Astrocyte (in vitro differentiated cells and primary cell): ENCODE measurements at regions not wholly inside any gene's neighbourhood (a gene's known extent, or its start where the extent isn't known, plus 50 kb on each side); places are given as distances from the start of the nearest gene placed in this dataset.

ENCODE experiments used
- EZH2 ChIP-seq: IDR thresholded peaks from 2 replicates; pipeline ENCODE4 v1.6.1; 2012; ENCODE audit warnings: mild to moderate bottlenecking, low read length, inconsistent platforms; ENCODE audit not compliant: insufficient read depth
- TF ChIP-seq, protein P1 (sequence below): IDR thresholded peaks from 2 replicates; pipeline ENCODE4 v1.5.1; 2011; ENCODE audit warnings: low read depth, mild to moderate bottlenecking, inconsistent platforms, low read length, moderate library complexity; ENCODE audit not compliant: insufficient read depth

DNA sequence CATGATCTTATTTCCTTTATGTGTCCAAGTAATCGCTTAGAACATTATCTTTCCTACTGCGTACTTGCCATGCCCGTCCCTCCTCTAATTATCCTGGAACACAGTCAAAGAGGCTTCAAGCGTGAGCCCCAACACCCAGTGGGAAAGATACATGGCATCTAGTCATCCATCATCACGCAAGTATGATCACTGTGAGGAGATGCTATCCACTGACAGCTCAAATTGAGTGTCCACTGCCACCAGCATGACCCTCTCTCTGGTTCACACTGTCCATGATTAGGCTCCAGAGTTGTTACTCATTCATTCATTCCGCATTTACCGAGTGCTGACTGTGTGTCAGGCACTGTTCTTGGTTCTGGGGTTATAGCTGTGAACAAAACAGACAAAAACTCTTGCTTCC, 124.6 kb downstream of the COPS8 start:
- TF ChIP-seq, protein P1, sequence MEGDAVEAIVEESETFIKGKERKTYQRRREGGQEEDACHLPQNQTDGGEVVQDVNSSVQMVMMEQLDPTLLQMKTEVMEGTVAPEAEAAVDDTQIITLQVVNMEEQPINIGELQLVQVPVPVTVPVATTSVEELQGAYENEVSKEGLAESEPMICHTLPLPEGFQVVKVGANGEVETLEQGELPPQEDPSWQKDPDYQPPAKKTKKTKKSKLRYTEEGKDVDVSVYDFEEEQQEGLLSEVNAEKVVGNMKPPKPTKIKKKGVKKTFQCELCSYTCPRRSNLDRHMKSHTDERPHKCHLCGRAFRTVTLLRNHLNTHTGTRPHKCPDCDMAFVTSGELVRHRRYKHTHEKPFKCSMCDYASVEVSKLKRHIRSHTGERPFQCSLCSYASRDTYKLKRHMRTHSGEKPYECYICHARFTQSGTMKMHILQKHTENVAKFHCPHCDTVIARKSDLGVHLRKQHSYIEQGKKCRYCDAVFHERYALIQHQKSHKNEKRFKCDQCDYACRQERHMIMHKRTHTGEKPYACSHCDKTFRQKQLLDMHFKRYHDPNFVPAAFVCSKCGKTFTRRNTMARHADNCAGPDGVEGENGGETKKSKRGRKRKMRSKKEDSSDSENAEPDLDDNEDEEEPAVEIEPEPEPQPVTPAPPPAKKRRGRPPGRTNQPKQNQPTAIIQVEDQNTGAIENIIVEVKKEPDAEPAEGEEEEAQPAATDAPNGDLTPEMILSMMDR = no peak
- no peak for TF ChIP-seq EZH2
